Right cardiac atrium (tissue), 5 donors: ENCODE measurements at regions not wholly inside any gene's neighbourhood (a gene's known extent, or its start where the extent isn't known, plus 50 kb on each side); places are given as distances from the start of the nearest gene placed in this dataset.

Experiments
- ATAC-seq, 2 donors: fragments of 200-7000 bp; cut with Tn5 transposase; one replicate each; pipeline versions ENCODE4 v1.8.0 to v1.9.1; 2020; ENCODE audit warnings: moderate library complexity in 2 of 2, mild to moderate bottlenecking in 1 of 2
- DNase-seq, 3 donors: peaks; one replicate each; pipeline ENCODE4 v3.0.0-alpha.2; 2020
- H3K27ac ChIP-seq: one replicate; pipeline ENCODE4 v1.5.1; 2013; ENCODE audit warnings: mild to moderate bottlenecking, low read length, control low read depth, moderate library complexity
- H3K27me3 ChIP-seq: one replicate; pipeline ENCODE4 v1.6.1; 2013; ENCODE audit not compliant: control insufficient read depth, insufficient read depth
- H3K4me1 ChIP-seq: one replicate; pipeline ENCODE4 v1.6.1; 2013; ENCODE audit warnings: low read length; ENCODE audit not compliant: control insufficient read depth, insufficient read depth
- H3K4me3 ChIP-seq: one replicate; pipeline ENCODE4 v1.5.1; 2013; ENCODE audit warnings: low read length, control low read depth
- H3K9me3 ChIP-seq: one replicate; pipeline ENCODE4 v1.6.1; 2013; ENCODE audit warnings: low read length; ENCODE audit not compliant: control insufficient read depth
- whole genome bisulfite sequencing: extraction: QIAGEN DNeasy Blood & Tissue Kit; methylation state at CpG from one replicate; pipeline ENCODE4 v1.1.7; 2013; 5-methylcytosine and 5-hydroxymethylcytosine counted together
- intact Hi-C, 4 donors: fragments of 100-400 bp; cut with DNase I; formaldehyde crosslinking; loops; one replicate each; pipeline versions ENCODE4 v1.11.0 to v1.14.0; 2022 to 2023
- donor health status: healthy with polysubstance abuse.
- donor health status: DM: no; HTN: yes; CAD: no.
- donor health status: DM: no; HTN: no; CAD: no.
- donor health status: DM: no; HTN: yes; CAD: no; lungs with severe emphysema.
- donor health status: DM: yes; HTN: yes; CAD: no.

DNA sequence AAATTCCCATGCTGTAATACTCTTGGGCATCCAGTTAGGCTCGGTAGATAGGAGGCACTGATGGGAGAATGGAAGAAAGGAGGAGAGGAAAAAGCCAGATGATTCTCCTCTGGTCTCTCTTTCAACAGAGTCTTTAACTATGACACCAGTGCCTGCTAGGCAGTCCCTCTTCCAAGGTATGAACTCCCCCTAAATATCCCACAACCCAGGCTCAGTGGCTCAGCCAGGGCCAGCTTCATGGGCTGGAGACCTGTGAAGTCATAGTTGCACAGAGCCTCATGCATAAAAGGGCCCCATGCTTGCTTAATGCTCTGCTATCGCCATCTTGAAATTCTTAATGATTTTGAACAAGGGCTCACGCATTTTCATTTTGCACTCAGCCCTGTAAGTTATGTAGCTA is 869.2 kb upstream of the GCFC2 start:
- Histone ChIP-seq H3K27me3 (no peaks in the 10 kb centered on the region), H3K4me3 (no peak overlapping the region), H3K4me1 (no peaks in the 10 kb centered on the region), H3K9me3 (no peaks in the 10 kb centered on the region), H3K27ac (no peak overlapping the region)
- ATAC-seq (no peak), DNase-seq (no peak)
- intact Hi-C loops, result no loop called here
- WGBS, result 83% methylated on average over 3 of the region's 3 CpGs

DNA sequence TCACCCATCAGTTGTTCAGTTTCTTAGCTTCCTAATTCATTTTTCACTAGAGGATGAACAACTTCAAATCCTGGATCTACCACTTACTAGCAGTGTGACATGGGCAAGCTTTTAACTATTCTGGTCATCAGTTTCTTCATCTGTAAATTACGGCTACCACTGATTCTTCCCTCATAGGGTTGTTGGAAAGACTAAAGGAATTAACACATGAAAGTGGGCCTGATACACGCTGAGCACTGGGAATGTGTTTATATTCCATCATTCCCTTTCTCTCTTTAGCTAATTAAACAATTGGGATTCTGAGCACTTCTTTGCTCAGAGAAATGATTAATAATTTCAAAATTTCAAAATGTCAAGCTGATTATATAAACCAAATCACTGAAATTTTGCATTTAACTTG is 862.3 kb upstream of the GCFC2 start:
- ATAC-seq (no peak), DNase-seq (no peak)
- intact Hi-C loops, result no loop called here
- no peaks in the 10 kb centered on the region for H3K9me3 ChIP-seq
- H3K4me1 ChIP-seq, result no peaks in the 10 kb centered on the region
- no peak overlapping the region for H3K27ac ChIP-seq
- 78% methylated on average over 2 of the region's 2 CpGs for WGBS
- no peaks in the 10 kb centered on the region for H3K27me3 ChIP-seq
- no peak overlapping the region for H3K4me3 ChIP-seq

DNA sequence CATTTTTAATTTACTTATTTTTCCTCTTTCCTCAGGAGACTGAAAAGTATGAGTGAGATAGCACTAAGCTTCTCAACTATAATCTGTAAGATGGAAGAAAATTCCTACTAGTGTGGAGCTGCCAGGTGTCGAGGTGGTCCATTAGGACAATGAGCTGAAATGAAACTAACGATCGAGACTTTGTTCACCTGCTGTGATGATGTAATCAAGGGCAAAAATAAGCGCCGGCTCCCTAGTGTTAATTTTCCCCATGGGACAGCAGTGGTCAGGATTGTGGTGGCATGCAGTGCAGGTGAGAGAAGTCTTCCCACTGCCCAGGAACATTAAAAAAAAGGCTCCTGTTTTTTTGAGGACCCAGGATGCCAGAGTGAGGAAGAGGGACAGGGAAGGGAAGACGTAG is 859.1 kb upstream of the GCFC2 start:
- Histone ChIP-seq H3K27ac (no peak overlapping the region), H3K9me3 (no peaks in the 10 kb centered on the region), H3K4me1 (no peaks in the 10 kb centered on the region), H3K27me3 (no peaks in the 10 kb centered on the region), H3K4me3 (no peak overlapping the region)
- ATAC-seq, result no peak
- DNase-seq, result no peak
- 56% methylated on average over 6 of the region's 6 CpGs for WGBS
- intact Hi-C loops, result no loop called here

- ATAC-seq, result no peak
- WGBS, result 76% methylated on average over 5 of the region's 5 CpGs
- DNase-seq, result no peak
Measured at GRCh38 chr2:76567478-76567877, 856.8 kb upstream of the GCFC2 start.

GRCh38 chr2:76564734-76565133 is 854.0 kb upstream of the GCFC2 start:
- Histone ChIP-seq H3K27ac (no peak overlapping the region), H3K4me1 (no peaks in the 10 kb centered on the region), H3K4me3 (no peak overlapping the region), H3K27me3 (no peaks in the 10 kb centered on the region), H3K9me3 (no peaks in the 10 kb centered on the region)
- ATAC-seq, result no peak
- WGBS, result 77% methylated on average over 2 of the region's 2 CpGs
- no peak for DNase-seq
- intact Hi-C loops, result no loop called here

More at GRCh38 chr2:76567478-76567877, 856.8 kb upstream of the GCFC2 start:
- H3K27me3 ChIP-seq, result no peaks in the 10 kb centered on the region
- H3K4me3 ChIP-seq, result no peak overlapping the region
- H3K9me3 ChIP-seq, result no peaks in the 10 kb centered on the region
- no peak overlapping the region for H3K27ac ChIP-seq
- intact Hi-C loops, result no loop called here
- no peaks in the 10 kb centered on the region for H3K4me1 ChIP-seq

DNA sequence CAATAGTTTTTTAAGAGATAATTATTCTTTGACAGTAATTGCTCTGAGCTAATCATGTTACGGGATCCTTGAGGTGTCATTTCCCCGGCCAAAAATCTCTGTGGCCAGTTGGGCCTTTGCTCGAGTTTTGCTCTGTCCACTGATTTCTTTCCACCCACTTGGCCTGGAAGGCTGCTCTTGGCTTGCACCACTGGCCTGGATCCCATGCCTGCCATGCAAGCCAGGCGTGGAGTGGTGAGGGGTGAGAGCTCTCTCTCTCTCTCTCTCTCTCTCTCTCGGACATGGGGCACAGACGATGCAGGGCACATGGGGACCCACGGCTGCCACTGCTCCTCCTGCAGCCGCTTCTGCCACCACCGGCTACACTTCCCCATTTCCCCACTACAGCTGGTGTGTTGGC is 853.0 kb upstream of the GCFC2 start:
- DNase-seq (peak in 2 of 3 donors; percentile 7 to 28), ATAC-seq (peak in 1 of 2 donors; percentile 24)
- intact Hi-C loops, result no loop called here
- Histone ChIP-seq H3K4me3 (no peak overlapping the region), H3K27me3 (no peaks in the 10 kb centered on the region), H3K4me1 (no peaks in the 10 kb centered on the region), H3K9me3 (no peaks in the 10 kb centered on the region), H3K27ac (no peak overlapping the region)
- 86% methylated on average over 9 of the region's 9 CpGs for WGBS

GRCh38 chr2:76558157-76558556 is 847.4 kb upstream of the GCFC2 start:
- DNase-seq, result no peak
- ATAC-seq, result no peak
- intact Hi-C loops, result no loop called here
- no peaks in the 10 kb centered on the region for H3K9me3 ChIP-seq
- no peak overlapping the region for H3K4me3 ChIP-seq
- no peak overlapping the region for H3K27ac ChIP-seq
- H3K4me1 ChIP-seq, result no peaks in the 10 kb centered on the region
- H3K27me3 ChIP-seq, result no peaks in the 10 kb centered on the region

DNA sequence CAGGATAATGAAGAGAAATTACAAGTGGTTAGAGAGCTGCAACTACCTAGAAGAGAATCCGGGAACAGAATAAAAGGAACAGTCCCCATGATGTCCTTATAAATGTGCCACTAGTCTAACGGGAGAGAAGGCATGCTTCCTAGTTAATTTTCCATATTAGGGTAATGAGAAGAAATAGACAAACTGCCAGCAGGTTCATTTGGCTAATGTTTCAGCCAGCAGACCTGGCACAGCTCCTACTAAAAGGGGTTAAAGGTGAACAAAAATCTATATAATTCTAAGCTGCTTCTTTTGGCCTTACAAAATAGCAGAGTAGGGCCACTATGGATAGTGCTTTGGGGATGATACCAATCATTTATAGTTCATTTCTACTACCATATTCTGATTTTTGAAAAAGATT is 845.3 kb upstream of the GCFC2 start:
- H3K9me3 ChIP-seq, result no peaks in the 10 kb centered on the region
- intact Hi-C loops, result no loop called here
- H3K27me3 ChIP-seq, result no peaks in the 10 kb centered on the region
- no peaks in the 10 kb centered on the region for H3K4me1 ChIP-seq
- 66% methylated on average over 2 of the region's 2 CpGs for WGBS
- H3K27ac ChIP-seq, result no peak overlapping the region
- H3K4me3 ChIP-seq, result no peak overlapping the region
- DNase-seq (no peak), ATAC-seq (no peak)

DNA sequence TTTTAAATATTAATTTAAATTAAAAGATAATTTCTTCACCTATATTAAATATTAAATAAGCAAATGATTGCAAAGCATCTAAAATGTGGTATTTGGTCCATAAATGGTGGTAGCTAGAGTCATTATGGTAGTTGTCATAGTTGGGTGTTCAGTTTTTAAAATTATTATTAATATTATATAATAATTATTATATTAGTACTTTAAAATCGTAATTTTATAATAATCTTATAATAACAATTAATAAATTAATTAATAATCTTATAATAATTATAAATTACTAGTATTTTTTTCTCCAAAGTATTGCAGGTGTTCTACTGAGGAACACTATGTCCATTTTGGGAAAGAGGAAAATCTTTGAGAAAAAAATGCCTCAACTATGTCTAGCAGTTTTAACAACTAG is 835.5 kb upstream of the GCFC2 start:
- WGBS, result 36% methylated on average over 1 of the region's 1 CpG
- no peak for ATAC-seq
- intact Hi-C loops, result no loop called here

GRCh38 chr2:76544901-76545300 is 834.2 kb upstream of the GCFC2 start:
- no peak for DNase-seq
- H3K9me3 ChIP-seq, result no peaks in the 10 kb centered on the region
- H3K4me1 ChIP-seq, result no peaks in the 10 kb centered on the region
- H3K4me3 ChIP-seq, result no peak overlapping the region
- H3K27ac ChIP-seq, result no peak overlapping the region
- intact Hi-C loops, result no loop called here
- no peak for ATAC-seq
- WGBS, result 42% methylated on average over 3 of the region's 3 CpGs
- no peaks in the 10 kb centered on the region for H3K27me3 ChIP-seq

More for the DNA sequence above, 835.5 kb upstream of the GCFC2 start:
- no peaks in the 10 kb centered on the region for H3K9me3 ChIP-seq
- no peak overlapping the region for H3K4me3 ChIP-seq
- no peaks in the 10 kb centered on the region for H3K27me3 ChIP-seq
- no peak overlapping the region for H3K27ac ChIP-seq
- DNase-seq, result no peak
- no peaks in the 10 kb centered on the region for H3K4me1 ChIP-seq

DNA sequence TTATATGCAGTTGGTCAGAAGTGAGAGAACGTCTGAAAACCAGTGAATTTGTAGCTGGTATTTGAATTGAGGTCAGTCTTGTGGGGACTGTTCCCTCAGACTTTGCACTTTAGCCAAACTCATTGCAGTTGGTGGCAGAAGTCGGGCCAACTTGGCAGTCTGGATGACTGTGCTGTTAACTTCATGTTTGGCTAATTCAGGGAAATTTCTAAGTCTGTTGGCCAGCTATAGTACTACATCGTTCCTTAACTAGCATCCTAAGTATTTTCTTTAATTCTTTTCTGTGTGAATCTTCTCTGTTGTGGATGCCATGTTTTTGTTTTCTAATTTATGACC is 806.8 kb upstream of the GCFC2 start:
- WGBS, result 48% methylated on average over 3 of the region's 3 CpGs
- Histone ChIP-seq H3K9me3 (no peaks in the 10 kb centered on the region), H3K27me3 (no peaks in the 10 kb centered on the region), H3K4me3 (no peak overlapping the region), H3K27ac (no peak overlapping the region), H3K4me1 (no peaks in the 10 kb centered on the region)
- ATAC-seq, result no peak
- no peak for DNase-seq
- intact Hi-C loops, result no loop called here

GRCh38 chr2:76516861-76517573 is 806.3 kb upstream of the GCFC2 start:
- Histone ChIP-seq H3K4me3 (no peak overlapping the region), H3K4me1 (no peaks in the 10 kb centered on the region), H3K27ac (no peak overlapping the region), H3K27me3 (no peaks in the 10 kb centered on the region), H3K9me3 (no peaks in the 10 kb centered on the region)
- DNase-seq (no peak), ATAC-seq (no peak)
- intact Hi-C loops, result no loop called here
- WGBS, result 93% methylated on average over 1 of the region's 1 CpG
